Thyroid gland (tissue), 4 donors: ENCODE measurements at regions not wholly inside any gene's neighbourhood (a gene's known extent, or its start where the extent isn't known, plus 50 kb on each side); places are given as distances from the start of the nearest gene placed in this dataset.

Source experiments
- DNase-seq, 2 donors: peaks; one replicate each; pipeline ENCODE4 v3.0.0-alpha.2; 2019
- H3K27ac ChIP-seq, 3 donors: fragments of 200-600 bp; sonication (generic); 1 replicate in 2 of 3; 2 replicates in 1 of 3; pipeline ENCODE4 v1.5.1; 2016 to 2019; ENCODE audit warnings: mild to moderate bottlenecking in 1 of 3, moderate library complexity in 1 of 3
- H3K27me3 ChIP-seq: fragments of 200-600 bp; sonication (generic); one replicate; pipeline ENCODE4 v1.5.1; 2019
- H3K36me3 ChIP-seq, 2 donors: fragments of 200-600 bp; sonication (generic); one replicate each; pipeline ENCODE4 v1.5.1; 2016 to 2019
- H3K4me1 ChIP-seq, 2 donors: fragments of 200-600 bp; sonication (generic); one replicate each; pipeline ENCODE4 v1.5.1; 2017 to 2019
- H3K4me3 ChIP-seq, 3 donors: fragments of 200-600 bp; sonication (generic); replicated peaks in 1 of 3; 1 replicate in 2 of 3; 2 replicates in 1 of 3; pipeline ENCODE4 v1.5.1; 2016; ENCODE audit warnings: mild to moderate bottlenecking in 1 of 3
- H3K9me3 ChIP-seq: fragments of 200-600 bp; sonication (generic); one replicate; pipeline ENCODE4 v1.5.1; 2017
- POLR2A ChIP-seq, 2 donors: fragments of 450-650 bp; IDR thresholded peaks; one replicate each; pipeline ENCODE4 v1.6.1; 2017; ENCODE audit warnings: antibody characterized with exemption in 2 of 2, mild to moderate bottlenecking in 2 of 2, moderate library complexity in 1 of 2
- WGBS, 2 donors: methylation state at CpG; one replicate each; pipeline ENCODE4 v1.1.5; 2017; 5-methylcytosine and 5-hydroxymethylcytosine counted together
- intact Hi-C: fragments of 100-400 bp; cut with DNase I; formaldehyde crosslinking; loops from one replicate; pipeline ENCODE4 v1.15.1; 2023
- TF ChIP-seq, protein P1 (sequence below), 6 experiments: fragments of 200-600 bp in 3 of 6; fragments of 450-650 bp in 3 of 6; sonication (generic) in 3 of 6; IDR thresholded peaks; one replicate each; pipeline ENCODE4 v1.5.1; 2016 to 2019; ENCODE audit warnings: antibody characterized with exemption in 6 of 6, mild to moderate bottlenecking in 2 of 6, inconsistent platforms in 1 of 6, moderate library complexity in 1 of 6

DNA sequence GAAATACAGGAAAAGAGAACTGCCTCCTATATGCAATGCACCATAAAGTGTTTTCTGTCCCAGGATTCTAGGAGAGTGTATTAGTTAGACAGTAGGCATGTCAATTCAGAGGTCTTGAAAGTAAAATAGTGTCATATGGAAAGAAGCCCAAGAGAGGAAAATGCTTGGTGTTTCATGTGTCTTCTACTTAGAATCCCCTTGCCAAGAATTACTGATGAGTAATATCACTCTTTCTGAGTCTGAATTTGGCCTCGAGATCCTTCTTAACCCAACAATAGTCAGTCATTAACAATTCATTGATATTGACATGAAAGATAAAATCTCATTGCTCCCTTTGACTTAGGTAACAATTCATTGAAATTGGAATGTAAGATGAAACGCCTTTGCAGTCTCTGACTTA is 972.2 kb downstream of the TTLL7 start:
- no peak for TF ChIP-seq POLR2A (IDR thresholded peaks at IDR 0.05)
- TF ChIP-seq, protein P1, sequence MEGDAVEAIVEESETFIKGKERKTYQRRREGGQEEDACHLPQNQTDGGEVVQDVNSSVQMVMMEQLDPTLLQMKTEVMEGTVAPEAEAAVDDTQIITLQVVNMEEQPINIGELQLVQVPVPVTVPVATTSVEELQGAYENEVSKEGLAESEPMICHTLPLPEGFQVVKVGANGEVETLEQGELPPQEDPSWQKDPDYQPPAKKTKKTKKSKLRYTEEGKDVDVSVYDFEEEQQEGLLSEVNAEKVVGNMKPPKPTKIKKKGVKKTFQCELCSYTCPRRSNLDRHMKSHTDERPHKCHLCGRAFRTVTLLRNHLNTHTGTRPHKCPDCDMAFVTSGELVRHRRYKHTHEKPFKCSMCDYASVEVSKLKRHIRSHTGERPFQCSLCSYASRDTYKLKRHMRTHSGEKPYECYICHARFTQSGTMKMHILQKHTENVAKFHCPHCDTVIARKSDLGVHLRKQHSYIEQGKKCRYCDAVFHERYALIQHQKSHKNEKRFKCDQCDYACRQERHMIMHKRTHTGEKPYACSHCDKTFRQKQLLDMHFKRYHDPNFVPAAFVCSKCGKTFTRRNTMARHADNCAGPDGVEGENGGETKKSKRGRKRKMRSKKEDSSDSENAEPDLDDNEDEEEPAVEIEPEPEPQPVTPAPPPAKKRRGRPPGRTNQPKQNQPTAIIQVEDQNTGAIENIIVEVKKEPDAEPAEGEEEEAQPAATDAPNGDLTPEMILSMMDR (IDR thresholded peaks at IDR 0.05): no peak
- 73 to 78% methylated on average over 2 of the region's 2 CpGs for WGBS, 2 donors

DNA sequence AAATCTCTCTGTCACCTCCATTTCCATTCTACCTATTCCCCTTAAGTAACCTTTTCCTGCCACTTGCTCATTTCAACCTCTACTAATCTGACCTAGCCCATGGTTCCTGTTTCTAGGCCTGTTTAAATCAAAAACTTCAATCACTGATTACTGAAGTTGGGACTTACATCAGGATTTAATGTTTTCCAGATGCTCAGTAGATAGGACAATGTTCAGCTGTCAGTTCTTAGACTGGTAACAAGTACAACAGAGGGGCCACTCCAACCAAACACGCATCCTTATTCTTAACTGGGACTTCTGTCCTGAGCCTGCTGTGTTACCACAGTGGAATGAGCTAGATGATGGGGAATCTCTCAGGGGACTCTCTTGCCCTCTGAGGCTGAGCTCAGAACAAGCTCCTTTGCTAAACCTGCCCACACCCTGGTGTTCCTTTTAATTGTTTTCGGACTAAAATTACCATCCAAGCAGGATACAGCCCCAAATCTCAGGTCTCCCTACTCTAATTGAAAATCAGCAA is 974.6 kb downstream of the TTLL7 start:
- H3K36me3 ChIP-seq: no peaks in the 10 kb centered on the region
- DNase-seq: no peak
- no peaks in the 10 kb centered on the region for H3K27me3 ChIP-seq
- no peaks in the 10 kb centered on the region for H3K9me3 ChIP-seq
- no peaks in the 10 kb centered on the region for H3K4me1 ChIP-seq
- no peak overlapping the region for H3K27ac ChIP-seq
- no peak overlapping the region for H3K4me3 ChIP-seq
- no peak for TF ChIP-seq POLR2A (IDR thresholded peaks at IDR 0.05)
- TF ChIP-seq, protein P1 (IDR thresholded peaks at IDR 0.05): no peak
- WGBS, 2 donors: 88 to 91% methylated on average over 2 of the region's 2 CpGs
- intact Hi-C loops: no loop called here

More for the DNA sequence above, 972.2 kb downstream of the TTLL7 start:
- no peaks in the 10 kb centered on the region for H3K36me3 ChIP-seq
- no peaks in the 10 kb centered on the region for H3K4me1 ChIP-seq
- no peak overlapping the region for H3K27ac ChIP-seq
- intact Hi-C loops: no loop called here
- no peak for DNase-seq
- H3K9me3 ChIP-seq: no peaks in the 10 kb centered on the region
- H3K27me3 ChIP-seq: no peaks in the 10 kb centered on the region
- H3K4me3 ChIP-seq: no peak overlapping the region

DNA sequence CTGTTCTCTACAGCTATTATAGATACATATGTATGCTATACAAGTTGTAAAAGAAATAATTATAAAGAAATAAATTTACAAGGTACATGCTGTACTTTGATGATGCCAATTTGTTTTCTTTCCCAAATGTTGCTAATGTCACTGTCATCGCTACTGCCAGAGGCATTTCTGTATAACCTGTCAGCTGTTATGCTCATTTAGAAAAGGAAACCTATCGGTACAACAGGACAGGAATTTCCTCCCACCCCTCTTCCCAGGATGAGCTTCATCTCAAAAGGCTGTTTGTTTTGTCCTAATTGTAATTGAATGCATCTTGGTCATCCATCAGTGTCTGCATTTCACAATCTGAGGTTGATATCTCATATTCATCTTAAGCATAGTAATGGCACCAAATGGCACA is 975.7 kb downstream of the TTLL7 start:
- H3K27me3 ChIP-seq: no peaks in the 10 kb centered on the region
- WGBS, 2 donors: 91 to 92% methylated on average over 2 of the region's 2 CpGs
- no peak for DNase-seq
- no peak overlapping the region for H3K27ac ChIP-seq
- H3K4me1 ChIP-seq: no peaks in the 10 kb centered on the region
- intact Hi-C loops: no loop called here
- no peaks in the 10 kb centered on the region for H3K9me3 ChIP-seq
- no peaks in the 10 kb centered on the region for H3K36me3 ChIP-seq
- TF ChIP-seq POLR2A (IDR thresholded peaks at IDR 0.05): no peak
- TF ChIP-seq, protein P1 (IDR thresholded peaks at IDR 0.05): no peak
- no peak overlapping the region for H3K4me3 ChIP-seq

DNA sequence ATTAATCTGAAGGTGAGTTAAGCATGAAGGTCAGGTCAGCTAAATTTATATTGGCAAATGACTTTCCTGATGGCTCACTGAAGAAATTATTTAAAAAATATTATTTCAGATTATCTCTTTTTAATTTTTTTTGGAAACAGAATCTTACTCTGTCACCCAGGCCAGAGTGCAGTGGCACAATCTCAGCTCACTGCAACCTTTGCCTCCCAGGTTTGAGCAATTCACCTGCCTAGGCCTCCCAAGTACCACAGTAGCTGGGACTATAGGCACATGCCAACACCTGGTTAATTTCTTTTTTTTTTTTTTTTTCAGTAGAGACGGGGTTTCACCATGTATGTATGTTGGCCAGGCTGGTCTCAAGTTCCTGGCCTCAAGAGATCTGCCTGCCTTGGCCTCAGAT is 976.7 kb downstream of the TTLL7 start:
- Histone ChIP-seq H3K36me3 (no peaks in the 10 kb centered on the region), H3K4me1 (no peaks in the 10 kb centered on the region), H3K27me3 (no peaks in the 10 kb centered on the region), H3K9me3 (no peaks in the 10 kb centered on the region), H3K4me3 (no peak overlapping the region), H3K27ac (no peak overlapping the region)
- WGBS, 2 donors: 87 to 96% methylated on average over 1 of the region's 1 CpG
- DNase-seq: no peak
- TF ChIP-seq, protein P1 (IDR thresholded peaks at IDR 0.05): no peak
- no peak for TF ChIP-seq POLR2A (IDR thresholded peaks at IDR 0.05)
- intact Hi-C loops: no loop called here

DNA sequence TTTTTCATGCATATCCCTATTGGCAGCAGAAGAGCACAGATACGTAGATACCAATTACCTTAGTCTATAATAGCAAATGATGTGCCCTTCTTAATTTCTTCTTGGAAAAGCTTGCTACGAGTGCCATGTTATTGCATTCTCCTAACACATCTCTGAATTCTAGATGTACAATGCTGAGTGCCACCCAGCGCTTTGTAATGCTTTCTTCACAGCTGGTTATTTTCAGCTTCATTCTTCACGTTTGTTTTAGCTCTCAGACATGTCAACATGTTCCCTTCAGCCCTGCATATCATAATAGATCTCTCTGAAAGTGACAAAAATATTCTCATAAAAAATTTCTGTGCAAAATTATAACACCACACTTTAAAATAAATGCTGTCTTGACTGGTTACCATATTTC is 981.2 kb downstream of the TTLL7 start:
- TF ChIP-seq, protein P1 (IDR thresholded peaks at IDR 0.05): no peak
- no peak for TF ChIP-seq POLR2A (IDR thresholded peaks at IDR 0.05)
- DNase-seq: no peak
- 89 to 93% methylated on average over 4 of the region's 4 CpGs for WGBS, 2 donors
- Histone ChIP-seq H3K4me1 (no peaks in the 10 kb centered on the region), H3K4me3 (no peak overlapping the region), H3K27me3 (no peaks in the 10 kb centered on the region), H3K36me3 (no peaks in the 10 kb centered on the region), H3K27ac (no peak overlapping the region), H3K9me3 (no peaks in the 10 kb centered on the region)
- intact Hi-C loops: no loop called here
